ENCODE measurements at regions not wholly inside any gene's neighbourhood (a gene's known extent, or its start where the extent isn't known, plus 50 kb on each side); places are given as distances from the start of the nearest gene placed in this dataset.
A peak's percentile ranks its signal among the peaks of the same experiment; 100 is the strongest.
"Not testable (repeated sequence)": the region's sequence is repeated elsewhere in the genome, so short reads cannot be mapped to it uniquely, and the experiment has no call there.

DNA sequence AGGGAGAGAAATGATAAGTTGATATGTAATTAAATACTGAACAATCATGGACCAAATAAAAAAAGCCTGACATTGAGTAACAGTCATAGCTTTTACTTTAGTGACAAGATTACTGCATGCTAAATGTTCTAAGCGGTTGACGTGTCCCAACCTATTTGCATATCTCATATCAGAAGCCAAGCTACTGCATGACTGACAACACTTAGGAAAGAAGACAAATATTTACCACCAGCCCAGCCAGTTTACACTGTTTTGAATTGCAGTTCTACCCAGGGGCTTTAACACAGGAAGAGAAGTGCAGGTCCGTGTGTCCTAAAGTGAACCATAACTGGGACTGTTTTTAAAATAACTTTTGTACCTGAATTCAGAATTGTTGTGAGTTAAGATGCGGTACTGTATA is 219.9 kb downstream of the PRDM9 start:
- no peak for DNase-seq

DNA sequence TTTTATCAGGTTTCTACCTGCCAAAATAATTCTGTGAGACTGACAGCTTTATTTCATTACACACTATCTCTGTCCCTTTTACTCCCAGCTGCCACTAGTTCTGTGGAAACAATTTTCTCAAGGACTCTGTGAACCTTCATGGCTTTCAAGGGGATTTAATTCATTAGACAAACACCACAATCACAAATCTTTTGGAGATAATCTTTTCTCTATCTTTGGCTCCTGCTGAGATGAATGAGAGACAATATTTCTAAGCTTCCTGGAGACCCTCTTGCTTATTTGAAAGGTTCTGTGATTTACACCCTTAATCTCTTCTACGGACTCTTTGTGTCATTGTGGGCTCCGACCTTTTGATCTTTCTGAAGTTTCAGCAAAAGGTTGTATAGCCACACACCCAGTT is 222.6 kb downstream of the PRDM9 start:
- DNase-seq = no peak

DNA sequence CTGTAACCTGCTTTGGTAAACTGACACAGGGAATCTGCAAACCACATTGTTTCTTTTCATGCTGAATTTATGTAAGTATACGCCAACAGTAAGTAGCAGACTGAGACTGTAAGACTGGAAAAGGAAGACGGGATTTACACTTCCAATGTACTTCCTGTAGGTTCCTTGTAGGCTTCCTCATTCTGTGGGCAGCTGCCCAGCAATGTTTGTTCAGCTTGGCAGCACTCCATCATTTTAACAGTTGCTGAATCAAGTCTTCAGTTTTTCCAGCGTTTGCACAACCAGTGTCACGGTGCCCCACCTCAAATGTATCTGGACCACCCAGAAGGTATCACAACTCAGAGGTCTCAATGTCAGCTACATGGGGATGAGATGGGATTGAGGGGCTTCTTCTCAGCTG is 232.6 kb downstream of the PRDM9 start:
- DNase-seq = no peak

DNA sequence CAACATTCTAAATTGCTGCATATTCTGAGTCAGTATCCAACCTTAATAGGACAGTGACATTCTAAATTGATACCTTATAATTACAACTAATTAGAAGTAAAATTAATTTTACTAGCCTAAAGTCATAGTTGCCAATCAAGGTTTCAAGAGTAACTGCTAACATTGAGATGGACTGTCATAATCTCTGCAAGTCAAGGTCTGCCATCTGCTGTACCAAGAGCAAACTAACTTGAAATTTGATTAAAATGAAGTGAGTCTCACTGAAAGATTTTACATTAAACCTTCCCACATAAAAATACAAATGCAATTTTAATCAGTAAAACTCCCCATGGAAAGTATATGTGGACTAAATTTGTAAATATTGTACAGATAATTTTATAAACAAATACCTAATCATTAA is 235.3 kb downstream of the PRDM9 start:
- no peak for DNase-seq

DNA sequence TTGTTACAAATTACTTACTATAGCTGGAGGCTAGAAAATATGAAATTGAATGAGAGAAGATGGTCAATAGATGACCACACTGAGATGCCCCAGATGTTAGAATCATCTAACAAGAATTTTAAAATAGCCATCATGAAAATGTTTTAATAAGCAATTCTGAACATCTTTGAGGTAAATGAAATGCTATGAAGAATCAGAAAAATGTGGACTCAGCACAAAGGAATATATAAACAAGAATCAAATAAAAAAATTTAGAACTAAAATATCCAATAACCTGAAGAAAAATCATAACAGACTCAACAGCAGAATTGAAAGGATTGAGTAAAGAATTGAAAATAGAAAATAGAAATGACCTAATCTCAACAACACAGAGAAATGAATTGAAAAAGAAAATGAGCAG is 248.5 kb downstream of the PRDM9 start:
- no peak for DNase-seq

DNA sequence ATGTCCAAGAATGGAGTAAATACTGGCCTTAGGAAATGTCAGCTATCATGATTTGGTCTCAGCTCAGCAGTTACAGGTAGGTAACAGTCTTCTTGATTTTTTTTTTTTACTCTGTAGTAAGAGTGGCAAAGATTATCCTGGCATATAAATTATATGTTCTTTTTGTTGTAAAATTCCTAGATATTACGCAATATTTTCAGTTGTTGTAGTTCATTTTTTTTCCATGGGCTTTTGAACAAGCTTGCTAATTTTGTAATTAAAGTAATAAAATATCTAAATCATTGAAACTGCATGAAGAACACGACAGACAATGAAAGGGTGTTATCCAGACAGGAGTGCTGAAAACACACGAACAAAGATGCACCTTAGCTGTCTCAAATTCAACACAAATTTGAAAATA is 249.4 kb downstream of the PRDM9 start:
- DNase-seq = no peak

DNA sequence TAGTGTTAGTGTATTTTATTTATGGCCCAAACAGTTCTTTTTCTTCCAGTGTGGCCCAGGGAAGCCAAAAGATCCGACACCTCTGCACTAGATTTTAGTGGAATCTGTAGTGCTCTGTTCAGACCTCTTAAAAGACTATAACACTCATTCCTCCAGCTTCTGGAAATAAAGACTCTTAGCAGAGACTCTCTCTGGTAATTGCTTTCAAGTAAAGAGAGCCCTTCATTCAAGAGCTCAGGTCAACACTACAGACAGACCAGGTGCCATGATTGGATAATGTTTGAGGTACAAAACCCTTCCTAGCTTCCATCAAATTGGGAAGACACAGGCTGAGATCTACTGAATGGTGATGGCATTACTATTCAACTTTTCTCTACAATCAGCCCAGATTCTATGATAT is 255.8 kb downstream of the PRDM9 start:
- DNase-seq = no peak

DNA sequence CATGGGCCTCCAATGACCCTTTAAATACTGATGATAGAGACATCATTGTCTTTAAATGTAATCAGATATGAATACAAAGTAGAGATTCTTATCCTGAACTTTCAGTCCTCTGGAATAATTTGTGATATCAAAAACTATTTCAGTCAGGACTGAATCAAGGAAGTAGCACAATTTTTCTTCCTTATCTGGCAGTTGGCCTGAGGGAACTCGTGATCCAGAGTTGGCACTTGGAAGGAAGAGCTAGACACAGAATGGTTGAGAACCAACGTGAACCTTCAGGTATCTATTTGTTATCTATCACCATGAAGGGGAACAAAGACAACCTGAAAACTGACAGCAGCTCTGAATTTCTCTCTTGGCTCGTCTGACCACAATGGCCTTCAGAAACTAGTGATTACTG is 269.3 kb downstream of the PRDM9 start:
- no peak for DNase-seq

DNA sequence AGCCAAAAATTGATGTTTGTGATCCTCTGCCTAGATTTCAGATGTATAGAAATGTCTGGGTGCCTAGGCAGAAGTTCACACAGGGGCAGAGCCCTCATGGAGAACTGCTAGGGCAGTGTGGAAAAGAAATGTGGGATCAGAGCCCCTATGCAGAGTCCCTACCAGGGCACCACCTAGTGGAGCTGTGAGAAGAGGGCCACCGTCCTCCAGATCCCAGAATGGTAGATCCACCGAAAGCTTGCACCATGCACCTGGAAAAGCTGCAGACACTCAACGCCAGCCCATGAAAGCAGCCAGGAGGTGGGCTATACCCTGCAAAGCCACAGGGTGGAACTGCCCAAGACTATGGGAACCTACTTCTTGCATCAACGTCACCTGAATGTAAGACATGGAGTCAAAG is 292.9 kb downstream of the PRDM9 start:
- not testable (repeated sequence) for DNase-seq

DNA sequence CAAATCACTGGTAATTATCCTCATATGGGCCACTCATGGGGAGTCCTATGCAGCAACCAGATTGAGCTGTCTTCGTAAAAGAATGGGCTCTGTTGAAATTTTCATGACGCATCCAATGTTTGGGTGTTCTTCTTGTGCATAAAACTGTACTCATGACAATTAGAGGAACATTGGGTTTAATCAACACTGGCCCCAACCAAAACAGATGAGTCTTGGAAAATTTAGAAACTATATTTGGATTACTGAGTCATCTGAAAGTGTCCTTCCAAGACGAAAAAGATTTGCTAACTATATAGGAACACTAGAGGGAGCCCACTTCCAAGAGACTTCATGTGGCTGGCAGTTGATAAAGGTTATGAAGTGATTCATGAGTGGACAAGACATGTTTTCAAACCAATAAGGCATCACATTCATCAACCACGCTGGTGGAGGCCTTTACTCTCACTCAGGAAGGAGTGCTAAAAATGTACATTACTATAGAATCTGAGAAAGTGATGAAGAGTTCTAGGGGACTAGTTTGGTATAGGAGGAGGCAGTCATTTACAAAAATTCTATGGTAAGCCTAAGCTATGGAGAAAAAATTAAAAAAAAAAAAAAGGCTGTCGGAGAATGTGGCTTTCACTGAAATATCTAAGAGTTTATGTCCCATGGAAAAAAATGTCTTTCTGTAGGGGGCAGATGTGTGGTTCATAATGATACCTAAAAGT is 313.5 kb downstream of the PRDM9 start:
- peak; percentile 9 for DNase-seq

DNA sequence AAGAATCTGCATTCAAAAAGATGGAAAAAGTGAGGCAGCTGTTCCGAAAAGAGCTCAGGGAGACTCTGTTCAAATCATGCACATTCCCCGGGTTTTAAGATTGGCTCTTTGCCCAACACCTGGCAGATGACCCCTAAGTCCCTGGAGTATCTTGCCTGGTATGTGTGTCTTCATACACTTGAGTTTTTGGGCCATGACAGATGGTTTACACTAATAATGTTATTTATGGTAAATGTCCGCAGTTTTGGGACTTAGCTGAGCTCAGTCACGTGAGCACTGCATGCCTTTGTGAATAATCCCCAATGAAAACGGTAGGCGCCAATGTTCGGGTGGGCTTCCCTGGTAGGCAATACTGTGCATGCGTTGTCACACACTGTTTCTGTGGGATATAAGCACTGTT is 316.1 kb downstream of the PRDM9 start:
- DNase-seq = no peak

DNA sequence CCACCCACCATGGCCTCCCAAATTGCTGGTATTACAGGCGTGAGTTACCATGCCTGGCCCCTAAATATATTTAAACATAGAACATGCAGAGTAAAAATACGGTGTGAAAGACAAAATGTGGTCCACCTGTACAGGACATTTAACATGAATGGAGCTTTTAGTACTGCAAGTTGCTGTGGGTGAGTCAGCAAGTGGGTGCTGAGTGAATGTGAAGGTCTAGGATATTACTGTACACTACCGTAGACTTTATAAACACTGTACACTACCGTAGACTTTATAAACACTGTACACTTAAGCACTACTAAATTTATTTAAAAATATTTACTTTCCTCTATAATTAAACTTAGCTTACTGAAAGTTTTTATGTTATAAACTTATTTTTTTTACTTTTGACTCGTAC is 317.8 kb downstream of the PRDM9 start:
- no peak for DNase-seq

DNA sequence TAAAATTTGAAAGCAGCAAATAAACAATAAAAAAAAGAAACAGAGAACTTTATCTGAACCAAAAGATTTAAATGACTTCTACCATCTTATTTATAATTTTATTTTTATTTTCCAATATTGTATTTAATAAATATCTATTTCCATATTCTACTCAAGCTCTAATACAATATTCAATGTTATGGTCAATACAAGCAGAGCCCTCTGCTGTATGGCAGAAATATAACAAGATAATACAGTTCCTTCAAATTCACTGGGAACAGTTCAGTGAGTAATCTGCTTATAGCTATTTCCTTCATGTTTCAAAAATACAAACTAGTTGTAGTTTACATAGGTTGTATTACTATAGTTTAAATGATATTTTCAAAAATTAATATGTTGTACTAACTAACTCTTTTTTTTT is 332.7 kb downstream of the PRDM9 start:
- no peak for DNase-seq

DNA sequence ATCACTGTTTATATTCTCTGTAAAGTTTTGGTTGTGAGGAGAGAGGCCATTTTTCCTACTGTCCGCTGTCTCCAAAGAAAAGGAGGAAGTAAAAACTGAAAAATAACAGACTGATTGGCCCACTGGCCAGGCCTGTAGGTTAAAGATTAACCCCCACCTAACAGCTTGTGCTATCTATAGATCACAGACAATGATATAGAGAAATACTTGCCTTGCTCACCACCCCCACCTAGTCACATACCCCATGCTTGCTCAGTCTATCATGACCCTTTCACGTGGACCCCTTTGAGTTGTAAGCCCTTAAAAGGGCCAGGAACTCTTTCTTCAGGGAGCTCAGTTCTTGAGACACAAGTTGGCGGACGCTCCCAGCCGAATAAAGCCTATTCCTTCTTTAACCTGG is 357.4 kb downstream of the PRDM9 start:
- DNase-seq = no peak

DNA sequence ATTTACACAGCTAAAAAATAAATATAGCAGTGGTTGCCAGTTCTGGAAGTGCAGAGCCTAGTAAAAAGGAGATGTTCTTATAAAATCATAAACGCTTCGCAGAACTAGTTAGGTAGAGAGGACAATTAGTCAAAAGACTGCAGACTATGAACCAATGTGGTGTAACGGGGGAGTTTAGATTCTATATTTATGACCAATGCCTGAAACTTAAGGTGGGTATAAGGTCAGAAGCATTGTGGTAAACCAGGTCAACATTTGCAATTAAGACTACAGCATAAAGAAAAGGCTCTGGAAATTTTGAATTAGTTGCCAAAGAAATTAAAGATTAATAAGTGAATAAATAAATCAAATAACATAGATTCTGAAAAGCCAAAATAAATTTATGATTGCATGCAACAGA is 370.4 kb downstream of the PRDM9 start:
- DNase-seq = no peak

DNA sequence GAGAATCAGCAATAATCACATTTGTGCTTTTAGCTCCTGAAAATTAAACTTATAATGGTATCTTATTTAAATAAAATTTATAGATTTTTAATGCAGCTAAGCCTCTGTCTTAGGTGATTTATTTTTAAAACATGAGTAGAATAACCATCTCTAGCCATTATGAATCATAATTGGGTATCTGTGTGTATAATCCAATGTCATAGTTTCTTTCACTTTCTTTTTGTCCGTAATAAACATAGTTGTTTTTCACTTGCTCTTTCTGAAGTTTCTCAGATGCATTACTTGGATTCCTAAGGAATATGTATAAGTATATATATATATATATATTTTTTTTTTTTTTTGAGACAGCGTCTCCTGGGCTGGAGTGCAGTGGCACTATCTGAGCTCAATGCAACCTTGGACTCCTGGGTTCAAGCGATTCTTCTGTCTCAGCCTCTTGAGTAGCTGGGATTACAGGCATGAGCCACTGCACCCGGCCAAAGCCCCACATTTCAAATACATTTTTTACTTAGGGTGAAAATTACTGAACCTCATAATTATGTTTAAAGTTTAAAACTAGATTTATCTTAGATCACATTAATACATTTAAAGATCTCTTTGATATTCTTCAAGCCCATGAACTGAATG is 377.1 kb downstream of the PRDM9 start:
- no peak for DNase-seq

DNA sequence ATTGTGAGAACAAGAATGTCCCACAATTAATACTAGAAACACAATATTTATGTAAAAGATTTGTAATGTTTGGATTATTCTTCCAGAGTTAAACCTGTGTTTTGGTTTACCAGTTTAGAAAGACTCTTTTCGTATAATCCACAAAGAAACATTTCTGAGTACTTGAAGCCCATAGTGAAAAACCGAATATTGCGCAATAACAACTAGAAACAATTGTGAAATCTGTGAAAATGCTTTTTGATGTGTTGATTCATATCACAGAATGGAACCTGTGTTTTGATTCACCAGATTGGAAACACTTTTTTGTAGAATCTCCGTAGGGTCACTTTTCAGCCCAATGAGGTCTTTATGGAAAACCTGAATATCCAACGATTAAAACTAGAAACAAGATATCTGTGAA is 386.2 kb downstream of the PRDM9 start:
- no peak for DNase-seq

DNA sequence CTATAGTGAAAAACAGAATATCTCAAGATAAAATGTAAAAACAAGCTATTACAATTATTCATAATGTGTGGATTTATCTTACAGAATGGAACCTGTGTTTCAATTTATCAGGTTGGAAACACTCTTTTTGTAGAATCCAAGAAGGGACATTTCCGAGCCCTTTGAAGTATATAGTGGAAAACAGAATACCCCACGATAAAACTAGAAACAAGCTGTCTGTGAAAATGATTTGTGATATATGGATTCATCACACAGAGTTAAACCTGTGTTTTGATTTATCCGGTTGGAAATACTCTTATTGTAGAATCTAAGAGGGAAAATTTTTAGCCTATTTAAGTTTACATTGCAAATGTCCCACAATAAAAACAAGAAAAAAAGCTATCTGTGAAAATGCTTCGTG is 388.2 kb downstream of the PRDM9 start:
- no peak for DNase-seq

DNA sequence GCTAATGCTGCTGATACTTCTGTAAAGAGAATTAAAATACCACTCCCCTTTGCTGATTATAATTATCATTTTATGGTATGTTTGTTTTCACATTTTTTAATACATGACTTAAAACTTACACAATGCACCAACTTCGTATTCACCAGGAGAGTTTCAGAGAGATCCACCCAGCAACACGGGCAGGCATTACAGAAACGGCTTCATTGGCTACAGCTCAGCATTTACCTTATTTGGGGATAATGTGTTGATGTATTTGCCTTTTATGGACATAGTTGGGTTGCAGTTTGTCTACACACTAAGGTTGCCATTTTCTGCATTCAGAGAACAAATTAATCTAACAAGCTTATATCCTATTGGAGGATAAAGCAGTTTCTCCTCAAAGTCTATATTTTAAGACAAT is 423.6 kb downstream of the PRDM9 start:
- DNase-seq = no peak

DNA sequence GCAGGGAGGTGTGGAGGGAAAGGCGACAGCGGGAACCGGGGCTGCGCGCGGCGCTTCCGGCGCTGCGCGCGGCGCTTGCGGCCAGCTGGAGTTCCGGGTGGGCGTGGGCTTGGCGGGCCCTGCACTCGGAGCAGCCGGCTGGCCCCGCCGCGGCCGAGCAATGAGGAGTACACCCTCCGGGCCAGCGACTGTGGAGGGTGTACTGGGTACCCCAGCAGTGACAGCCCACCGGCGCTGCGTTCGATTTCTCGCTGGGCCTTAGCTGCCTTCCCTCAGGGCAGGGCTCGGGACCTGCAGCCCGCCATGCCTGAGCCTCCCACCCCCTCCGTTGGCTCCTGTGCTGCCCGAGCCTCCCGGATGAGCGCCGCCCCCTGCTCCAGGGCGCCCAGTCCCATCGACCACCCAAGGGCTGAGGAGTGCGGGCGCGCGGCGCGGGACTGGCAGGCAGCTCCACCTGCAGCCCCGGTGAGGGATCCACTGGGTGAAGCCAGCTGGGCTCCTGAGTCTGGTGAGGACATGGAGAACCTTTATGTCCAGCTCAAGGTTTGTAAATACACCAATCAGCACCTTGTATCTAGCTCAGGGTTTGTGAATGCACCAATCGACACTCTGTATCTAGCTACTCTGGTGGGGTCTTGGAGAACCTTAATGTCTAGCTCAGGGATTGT is 444.0 kb downstream of the PRDM9 start:
- not testable (repeated sequence) for DNase-seq

DNA sequence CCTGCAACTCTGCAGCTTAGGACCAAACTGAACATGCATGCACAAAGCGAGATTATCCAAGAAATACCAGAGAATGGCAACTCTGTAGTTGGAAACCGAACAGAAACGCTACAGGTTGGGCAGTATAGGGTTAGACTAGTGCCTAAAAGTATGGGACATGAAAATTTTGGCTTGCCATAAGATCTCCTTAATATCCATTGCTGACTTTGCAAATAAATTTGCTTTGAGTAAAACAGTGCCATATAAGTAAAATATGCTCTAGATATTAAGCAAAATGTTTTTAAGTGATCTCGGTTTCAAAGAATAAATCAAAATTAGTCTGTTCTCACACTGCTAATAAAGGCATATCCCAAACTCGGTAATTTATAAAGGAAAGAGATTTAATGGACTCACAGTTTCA is 456.0 kb downstream of the PRDM9 start:
- DNase-seq = no peak

DNA sequence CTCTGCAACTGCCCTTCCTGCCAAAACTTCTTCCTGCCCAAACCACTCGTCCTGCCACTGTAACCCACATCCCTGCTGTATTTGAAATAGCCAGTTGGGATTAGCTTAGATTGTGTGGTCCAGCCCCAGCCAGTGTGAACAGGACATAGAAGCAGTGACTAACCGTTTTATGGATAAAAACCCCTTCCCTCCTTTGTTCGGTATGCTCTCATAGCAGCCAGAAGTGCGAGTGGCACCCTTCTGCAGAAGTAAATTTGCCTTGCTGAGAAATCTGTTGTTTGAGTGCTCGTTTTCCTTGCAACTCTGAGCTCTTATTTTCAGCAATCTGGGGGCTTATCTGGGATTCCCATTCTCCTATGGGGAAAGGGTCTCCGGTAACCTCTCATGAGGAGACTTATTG is 470.0 kb downstream of the PRDM9 start:
- DNase-seq = no peak

DNA sequence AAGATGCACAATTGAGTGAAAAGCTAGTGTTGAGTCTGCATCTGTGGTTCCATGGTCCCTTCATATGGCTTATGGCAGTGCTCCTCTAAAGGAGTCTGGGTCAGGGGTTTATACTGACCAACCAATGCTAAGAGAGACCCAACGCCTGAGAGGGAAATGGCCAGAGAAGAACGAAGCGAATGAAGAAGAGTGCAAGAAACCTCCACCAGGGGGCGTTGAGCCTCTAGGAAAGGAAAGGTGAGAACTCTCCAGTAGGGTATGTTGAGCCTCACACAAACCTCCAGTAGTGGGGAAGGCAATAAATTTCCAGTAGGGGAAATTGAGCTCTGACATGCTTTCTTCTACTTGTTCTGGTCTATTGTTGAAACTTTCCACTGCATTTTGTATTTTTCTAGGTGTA is 470.6 kb downstream of the PRDM9 start:
- peak; percentile 0 for DNase-seq

DNA sequence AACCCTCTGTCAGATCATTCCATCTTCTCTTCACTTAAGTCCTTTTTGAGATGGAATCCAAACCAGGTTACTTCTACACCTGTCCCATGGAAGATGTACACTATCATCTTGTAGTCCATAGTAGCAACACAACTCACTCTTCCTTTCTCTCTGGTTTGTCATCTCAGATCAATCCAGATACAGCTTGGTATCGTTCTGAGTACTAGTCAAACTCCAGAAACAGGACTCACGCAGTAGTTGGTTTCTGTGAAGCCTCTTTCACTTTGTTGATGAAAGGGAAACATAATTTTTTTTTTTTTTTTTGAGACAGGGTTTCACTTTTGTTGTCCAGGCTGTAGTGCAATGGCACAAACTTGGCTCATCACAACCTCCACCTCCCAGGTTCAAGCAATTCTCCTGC is 484.0 kb downstream of the PRDM9 start:
- no peak for DNase-seq
